Hindlimb muscle (tissue), 1 donor: ENCODE measurements at regions not wholly inside any gene's neighbourhood (a gene's known extent, or its start where the extent isn't known, plus 50 kb on each side); places are given as distances from the start of the nearest gene placed in this dataset.
A peak's percentile ranks its signal among the peaks of the same experiment; 100 is the strongest.

Experiments
- DNase-seq: peaks from one replicate; pipeline ENCODE4 v3.0.0-alpha.2; 2013

GRCh38 chr2:192292478-192292877, 97.7 kb upstream of the TMEFF2 start:
- DNase-seq, result no peak

GRCh38 chr2:192288295-192288694, 93.6 kb upstream of the TMEFF2 start:
- no peak for DNase-seq

DNA sequence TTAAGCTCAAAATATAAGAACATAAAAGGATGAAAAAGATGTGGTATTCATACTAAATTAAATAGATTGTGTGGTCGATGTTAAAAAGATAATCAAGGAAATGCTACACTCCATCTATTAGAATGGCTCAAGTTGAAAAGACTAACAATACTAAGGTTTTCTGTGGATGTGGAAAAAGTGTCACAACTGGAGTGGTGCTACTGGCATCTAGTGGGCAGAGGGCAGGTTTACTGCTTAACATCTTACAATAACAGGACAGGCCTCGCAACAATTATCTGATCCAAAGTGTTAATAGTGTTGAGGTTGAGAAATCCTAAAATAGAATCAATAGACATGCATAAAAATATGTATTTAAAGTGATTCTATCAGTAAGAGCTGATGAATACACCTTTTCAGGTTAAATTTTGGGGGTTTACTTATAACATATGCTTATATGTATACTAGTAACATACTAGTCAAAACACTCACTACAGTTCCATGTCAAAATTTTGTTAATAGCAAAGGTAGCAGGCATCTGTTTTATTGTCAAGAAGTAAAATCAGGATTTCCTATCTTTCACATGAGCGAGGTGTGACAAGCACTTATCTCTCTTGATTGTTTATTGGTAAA, 91.5 kb upstream of the TMEFF2 start:
- DNase-seq, result no peak

DNA sequence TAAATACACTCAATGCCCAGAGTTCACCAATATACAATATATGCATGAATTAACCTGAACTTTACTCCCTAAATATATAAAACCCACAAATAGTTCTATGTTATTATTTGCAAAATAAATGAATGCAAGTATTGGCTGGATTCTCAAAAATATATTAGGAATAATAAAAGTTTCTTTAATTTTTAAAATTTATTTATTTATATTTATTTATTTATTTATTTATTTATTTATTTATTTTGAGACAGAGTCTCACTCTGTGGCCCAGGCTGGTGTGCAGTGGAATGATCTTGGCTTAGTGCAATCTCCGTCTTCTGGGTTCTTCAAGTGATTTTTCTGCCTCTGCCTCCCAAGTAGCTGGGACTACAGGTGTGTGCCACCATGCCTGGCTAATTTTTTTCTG, 88.7 kb upstream of the TMEFF2 start:
- DNase-seq, result no peak

DNA sequence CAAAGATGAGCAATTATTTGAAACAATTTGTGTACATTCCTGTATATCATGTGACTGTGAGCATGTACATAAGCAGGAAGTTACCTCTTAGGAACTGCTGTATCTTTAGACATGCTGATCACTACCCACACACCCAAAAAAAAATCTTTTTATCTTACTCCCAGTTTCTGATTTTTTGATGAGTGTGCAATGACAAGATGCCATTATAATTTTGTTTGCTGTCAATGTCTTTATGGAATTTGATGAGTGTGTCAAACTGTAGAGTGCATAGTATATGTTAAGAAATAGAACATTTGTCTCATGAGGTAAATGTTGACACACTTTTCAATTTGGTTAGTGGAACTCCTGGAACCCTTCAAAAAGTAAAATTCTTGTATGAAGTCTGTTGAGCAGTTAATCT, 84.0 kb upstream of the TMEFF2 start:
- no peak for DNase-seq

GRCh38 chr2:192277494-192278109, 82.9 kb upstream of the TMEFF2 start:
- no peak for DNase-seq

GRCh38 chr2:192275632-192276031, 80.9 kb upstream of the TMEFF2 start:
- no peak for DNase-seq

DNA sequence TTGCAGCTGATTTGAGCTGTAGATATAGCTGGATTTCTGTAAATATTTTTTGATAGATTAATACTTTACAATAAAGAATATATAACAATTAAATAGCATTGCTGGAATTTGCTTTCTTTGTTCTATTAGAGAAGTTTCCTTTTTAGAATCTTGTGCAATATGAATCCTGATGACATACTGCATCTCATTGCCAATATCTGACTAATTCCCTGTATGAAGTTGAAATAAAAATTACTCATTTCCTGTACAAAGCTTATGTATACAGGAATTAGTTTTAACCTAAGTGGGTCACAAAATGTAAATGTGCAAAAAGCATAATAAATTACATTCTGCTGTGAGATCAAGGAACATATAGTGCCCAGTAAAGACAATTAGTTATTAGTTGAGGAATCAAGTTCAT, 72.8 kb upstream of the TMEFF2 start:
- peak; percentile 21 for DNase-seq

- DNase-seq, result no peak
These were observed 71.0 kb upstream of the TMEFF2 start for GRCh38 chr2:192265751-192266150.

DNA sequence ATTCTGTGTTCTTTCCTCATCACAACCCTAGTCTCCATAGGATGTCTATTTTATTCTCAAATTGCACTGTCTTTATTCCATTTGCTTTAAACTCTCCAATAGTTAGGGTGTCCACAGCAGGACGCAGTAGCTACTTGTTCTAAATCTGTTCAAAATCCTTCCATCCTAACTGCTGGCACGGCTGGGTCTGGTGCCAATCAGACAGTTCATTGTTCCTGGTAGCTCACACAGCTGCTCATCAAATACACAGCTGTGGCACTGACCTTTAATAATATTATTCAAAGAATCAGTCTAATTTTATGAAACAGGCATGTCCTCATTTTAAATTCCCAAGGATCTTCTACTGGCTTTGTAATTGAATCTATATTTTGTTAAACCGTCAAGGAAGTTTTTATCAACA, 59.7 kb upstream of the TMEFF2 start:
- DNase-seq, result no peak

GRCh38 chr2:192253692-192254091, 59.0 kb upstream of the TMEFF2 start:
- no peak for DNase-seq

DNA sequence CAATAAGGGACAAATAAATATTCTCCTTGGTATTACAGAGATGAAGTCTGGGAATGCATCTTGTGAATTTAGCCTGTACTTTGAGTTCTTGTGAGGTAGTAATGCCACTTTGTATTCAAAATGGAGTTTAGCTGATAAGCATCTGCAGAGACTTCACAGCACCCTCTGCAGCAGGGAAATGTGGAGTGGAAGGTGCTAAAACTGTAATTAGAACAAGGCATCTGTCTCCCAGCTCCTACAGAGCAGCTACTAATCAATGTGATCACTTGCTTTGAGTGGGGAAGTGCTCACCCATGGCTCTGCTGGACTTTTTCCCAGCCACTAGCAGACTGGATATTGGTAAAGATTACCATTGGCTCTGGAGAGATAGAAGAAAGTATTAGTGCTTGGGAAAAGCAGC, 56.2 kb upstream of the TMEFF2 start:
- no peak for DNase-seq

GRCh38 chr2:192247456-192247855, 52.7 kb upstream of the TMEFF2 start:
- DNase-seq, result no peak

DNA sequence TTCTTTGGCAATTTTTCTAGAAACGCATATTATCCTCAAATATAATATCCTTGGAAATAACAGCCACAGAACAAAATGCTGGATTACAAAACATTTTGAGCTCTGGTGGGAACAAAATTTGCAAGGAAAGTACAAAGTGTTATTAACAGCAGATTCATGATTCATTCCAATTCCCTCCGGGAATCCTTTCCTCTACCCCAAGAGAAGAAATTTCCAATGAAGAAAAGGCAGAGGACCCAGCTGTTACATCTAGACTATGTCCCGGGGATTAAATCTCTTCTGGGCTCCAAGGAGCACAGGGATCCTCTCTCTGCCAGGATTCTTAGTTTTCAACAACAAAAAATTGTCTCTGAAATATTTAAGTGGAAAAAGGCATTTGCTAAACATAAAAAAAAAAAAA, 51.6 kb upstream of the TMEFF2 start:
- no peak for DNase-seq

DNA sequence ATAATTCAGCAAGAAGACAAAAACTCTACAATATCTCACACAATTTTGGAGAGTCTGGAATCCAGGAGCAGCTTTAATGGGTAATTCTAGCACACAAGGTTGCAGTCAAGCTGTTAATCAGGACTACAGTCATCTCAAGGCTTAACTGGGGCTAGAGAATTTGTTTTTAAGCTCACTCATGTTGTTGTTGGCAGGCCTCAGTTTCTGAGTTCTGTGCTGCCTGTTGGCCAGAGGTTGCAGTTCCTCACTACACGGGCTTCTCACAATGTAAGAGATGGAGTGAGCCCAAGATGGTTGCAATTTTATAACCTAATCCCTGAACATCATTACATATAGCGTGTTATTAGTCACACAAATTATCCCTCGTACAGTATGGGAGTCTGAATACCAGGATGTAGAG, 50.6 kb upstream of the TMEFF2 start:
- no peak for DNase-seq
